ENCODE measurements at regions not wholly inside any gene's neighbourhood (a gene's known extent, or its start where the extent isn't known, plus 50 kb on each side); places are given as distances from the start of the nearest gene placed in this dataset.

- no peaks in the 10 kb centered on the region for H3K4me1 Mint-ChIP-seq
- no peaks in the 10 kb centered on the region for H3K9me3 Mint-ChIP-seq
- no peaks in the 10 kb centered on the region for H3K27me3 Mint-ChIP-seq
- H3K27ac Mint-ChIP-seq = no peak overlapping the region
- no peak for ATAC-seq (replicated peaks)
- no peaks in the 10 kb centered on the region for H3K36me3 Mint-ChIP-seq
- no peak for DNase-seq
- H3K4me3 Mint-ChIP-seq = no peak overlapping the region
These were observed 326.0 kb upstream of the RSPO3 start for GRCh38 chr6:126792340-126793085.

- no peaks in the 10 kb centered on the region for H3K9me3 Mint-ChIP-seq
These were observed 323.3 kb upstream of the RSPO3 start for GRCh38 chr6:126795161-126795560.

DNA sequence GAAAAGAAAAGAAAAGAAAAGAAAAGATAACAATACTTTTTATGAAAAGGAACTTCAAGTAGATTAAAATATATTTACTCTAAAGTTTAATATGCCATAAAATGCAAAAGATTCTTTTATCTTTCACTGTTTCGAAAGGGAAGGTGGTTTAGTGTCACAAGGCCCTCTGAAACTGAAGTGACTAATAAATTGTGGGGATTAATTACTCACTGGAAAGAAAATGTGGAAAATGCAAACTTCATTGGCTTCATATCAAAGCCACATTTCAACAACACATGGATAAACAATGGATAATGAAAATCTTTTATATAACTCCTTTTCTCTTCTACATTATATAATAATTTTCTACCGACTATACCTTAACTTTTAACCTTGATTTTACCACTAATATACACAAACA lies 320.5 kb upstream of the RSPO3 start:
- no peak overlapping the region for H3K27ac Mint-ChIP-seq
- no peaks in the 10 kb centered on the region for H3K9me3 Mint-ChIP-seq
- no peaks in the 10 kb centered on the region for H3K36me3 Mint-ChIP-seq
- no peak overlapping the region for H3K4me3 Mint-ChIP-seq
- no peaks in the 10 kb centered on the region for H3K27me3 Mint-ChIP-seq
- ATAC-seq (replicated peaks) (no peak), DNase-seq (no peak)
- no peaks in the 10 kb centered on the region for H3K4me1 Mint-ChIP-seq

More at GRCh38 chr6:126795161-126795560, 323.3 kb upstream of the RSPO3 start:
- H3K27ac Mint-ChIP-seq = no peak overlapping the region
- no peak overlapping the region for H3K4me3 Mint-ChIP-seq
- DNase-seq (no peak), ATAC-seq (replicated peaks) (no peak)
- no peaks in the 10 kb centered on the region for H3K4me1 Mint-ChIP-seq
- H3K27me3 Mint-ChIP-seq = no peaks in the 10 kb centered on the region
- no peaks in the 10 kb centered on the region for H3K36me3 Mint-ChIP-seq

- Mint-ChIP-seq H3K4me1 (no peaks in the 10 kb centered on the region), H3K27ac (no peak overlapping the region), H3K27me3 (peaks cover 0 to 4% of the 10 kb centered on the region in 2 donors), H3K36me3 (no peaks in the 10 kb centered on the region), H3K9me3 (no peaks in the 10 kb centered on the region), H3K4me3 (no peak overlapping the region)
- DNase-seq (no peak), ATAC-seq (replicated peaks) (no peak)
These were observed 314.7 kb upstream of the RSPO3 start for GRCh38 chr6:126803769-126804168.

DNA sequence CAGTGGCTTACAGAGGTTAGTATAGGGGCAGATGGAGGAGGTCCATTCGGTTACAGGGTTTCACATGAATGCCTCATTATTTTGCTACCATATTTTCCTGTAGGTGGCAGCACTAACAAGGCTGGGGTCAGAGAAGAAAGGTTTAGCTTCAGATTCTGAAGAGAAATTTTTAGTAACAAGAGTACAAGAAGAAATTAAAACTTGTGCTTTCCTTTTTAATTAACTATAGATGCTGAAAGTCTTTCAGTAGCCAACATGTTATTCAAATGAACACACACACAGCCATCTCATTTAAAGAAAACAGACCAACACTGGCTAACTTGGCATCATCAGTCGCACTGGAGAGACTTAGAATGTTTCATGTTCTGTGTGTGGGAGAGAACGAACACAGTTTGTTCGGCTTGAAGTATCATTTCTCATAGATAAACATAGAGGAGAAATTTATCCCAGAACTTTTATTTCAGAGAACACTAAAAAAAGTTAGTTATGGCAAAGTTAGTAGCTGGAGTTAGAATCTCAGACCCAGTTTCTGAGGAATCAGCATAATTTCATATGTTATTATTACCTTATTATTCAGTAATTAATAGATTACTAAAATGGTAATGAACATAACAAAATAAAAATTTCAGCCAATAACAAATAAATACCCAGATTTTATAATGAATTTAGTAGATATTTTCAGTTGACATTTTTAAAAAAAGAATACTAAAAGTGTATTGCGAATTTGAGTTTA lies 314.0 kb upstream of the RSPO3 start:
- Mint-ChIP-seq H3K4me1 (no peaks in the 10 kb centered on the region), H3K36me3 (no peaks in the 10 kb centered on the region), H3K27me3 (peaks cover 0 to 4% of the 10 kb centered on the region in 2 donors), H3K27ac (no peak overlapping the region), H3K9me3 (no peaks in the 10 kb centered on the region), H3K4me3 (no peak overlapping the region)
- DNase-seq = no peak
- peak; percentile 64 to 76 for ATAC-seq (replicated peaks)

DNA sequence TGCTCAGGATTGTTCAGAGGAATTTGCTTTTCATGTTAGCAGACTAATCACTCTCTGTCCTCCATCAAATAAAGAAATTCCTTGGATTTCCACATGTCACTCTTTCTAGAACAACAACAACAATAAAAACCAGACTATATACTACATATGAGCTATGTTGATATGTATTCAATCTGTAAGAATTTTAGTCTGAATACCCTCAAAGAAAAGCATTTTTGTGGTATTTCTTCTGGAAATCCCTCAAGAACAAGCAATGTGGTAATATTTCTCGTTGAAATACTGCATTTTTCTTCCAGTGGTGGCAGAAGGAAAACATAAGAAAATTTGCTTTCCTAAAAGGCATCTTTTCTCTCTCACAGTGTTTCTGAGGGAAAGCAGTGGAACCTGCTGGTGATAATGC lies 312.6 kb upstream of the RSPO3 start:
- no peak overlapping the region for H3K4me3 Mint-ChIP-seq
- no peaks in the 10 kb centered on the region for H3K9me3 Mint-ChIP-seq
- ATAC-seq (replicated peaks) (no peak), DNase-seq (no peak)
- no peaks in the 10 kb centered on the region for H3K4me1 Mint-ChIP-seq
- no peak overlapping the region for H3K27ac Mint-ChIP-seq
- H3K27me3 Mint-ChIP-seq = peaks cover 0 to 4% of the 10 kb centered on the region in 2 donors
- H3K36me3 Mint-ChIP-seq = no peaks in the 10 kb centered on the region

- peaks cover 0 to 4% of the 10 kb centered on the region in 2 donors for H3K27me3 Mint-ChIP-seq
- DNase-seq = no peak
- no peak overlapping the region for H3K27ac Mint-ChIP-seq
- no peaks in the 10 kb centered on the region for H3K36me3 Mint-ChIP-seq
- no peaks in the 10 kb centered on the region for H3K9me3 Mint-ChIP-seq
- H3K4me3 Mint-ChIP-seq = no peak overlapping the region
- H3K4me1 Mint-ChIP-seq = no peaks in the 10 kb centered on the region
- ATAC-seq (replicated peaks) = no peak
These were observed 310.6 kb upstream of the RSPO3 start for GRCh38 chr6:126807876-126808275.

DNA sequence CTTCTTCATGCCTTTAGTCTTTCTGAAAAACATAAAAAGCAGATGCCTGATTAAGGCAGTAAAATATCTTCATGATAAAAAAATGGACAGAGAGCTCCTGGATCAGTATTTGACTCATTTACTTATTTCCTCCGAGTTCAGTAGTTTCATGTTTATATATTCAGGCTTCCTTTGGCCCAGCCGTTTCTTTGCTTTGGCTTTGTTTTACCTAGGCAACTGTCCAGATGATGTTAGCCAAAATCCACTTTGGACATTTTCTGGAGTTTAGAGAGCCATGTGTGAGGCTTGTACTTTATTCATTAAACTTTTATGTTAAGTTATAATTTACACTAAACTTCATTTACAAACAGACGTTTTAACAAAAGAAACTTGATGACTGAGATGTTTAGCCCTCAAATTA lies 307.1 kb upstream of the RSPO3 start:
- H3K4me1 Mint-ChIP-seq = no peaks in the 10 kb centered on the region
- H3K9me3 Mint-ChIP-seq = peaks cover 0 to 2% of the 10 kb centered on the region in 2 donors
- peaks cover 0 to 4% of the 10 kb centered on the region in 2 donors for H3K27me3 Mint-ChIP-seq
- ATAC-seq (replicated peaks) = no peak
- no peak for DNase-seq
- H3K27ac Mint-ChIP-seq = no peak overlapping the region
- H3K4me3 Mint-ChIP-seq = no peak overlapping the region
- H3K36me3 Mint-ChIP-seq = no peaks in the 10 kb centered on the region

DNA sequence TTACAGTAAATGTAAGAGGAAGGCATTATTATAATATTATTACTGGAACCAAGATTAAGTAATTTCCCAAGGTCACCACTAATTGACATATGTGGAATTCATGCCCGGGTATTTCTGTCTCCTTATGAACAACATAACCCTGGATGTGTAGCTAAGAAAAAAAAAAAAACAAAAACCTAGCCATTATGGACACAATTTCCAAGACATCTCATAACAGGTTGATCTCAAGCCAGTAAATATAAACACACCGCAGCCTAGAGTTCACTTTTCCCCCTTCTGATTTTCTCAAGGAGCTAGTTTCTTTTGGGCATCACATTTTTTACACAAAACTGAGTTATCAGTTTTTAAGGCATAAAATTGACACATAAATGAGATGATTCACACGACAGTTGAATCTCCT lies 306.5 kb upstream of the RSPO3 start:
- Mint-ChIP-seq H3K4me3 (no peak overlapping the region), H3K27me3 (peaks cover 0 to 4% of the 10 kb centered on the region in 2 donors), H3K36me3 (no peaks in the 10 kb centered on the region), H3K4me1 (no peaks in the 10 kb centered on the region), H3K27ac (no peak overlapping the region), H3K9me3 (peaks cover 1 to 6% of the 10 kb centered on the region in 2 donors)
- DNase-seq = no peak
- ATAC-seq (replicated peaks) = no peak

DNA sequence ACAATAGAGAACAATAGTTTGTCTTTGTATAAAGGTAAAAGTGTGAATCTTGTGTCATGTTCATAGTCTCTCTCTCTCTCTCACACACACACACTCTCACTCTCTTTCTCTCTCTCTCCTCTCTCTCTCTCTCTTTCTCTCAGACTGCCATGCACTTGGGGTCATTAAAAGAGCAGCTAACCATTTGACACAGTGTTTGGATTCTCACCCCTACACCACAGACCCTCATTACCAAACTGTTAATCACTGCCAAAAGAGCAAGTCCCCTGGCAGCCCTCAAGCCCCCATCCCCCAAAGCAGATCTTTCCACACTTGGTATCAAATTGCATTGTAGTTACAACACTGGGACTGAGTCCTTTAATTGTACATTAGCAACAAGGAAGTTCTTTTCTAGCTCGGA lies 305.8 kb upstream of the RSPO3 start:
- Mint-ChIP-seq H3K27me3 (peaks cover 0 to 2% of the 10 kb centered on the region in 2 donors), H3K36me3 (no peaks in the 10 kb centered on the region), H3K4me3 (no peak overlapping the region), H3K9me3 (peaks cover 1 to 6% of the 10 kb centered on the region in 2 donors), H3K4me1 (no peaks in the 10 kb centered on the region), H3K27ac (no peak overlapping the region)
- ATAC-seq (replicated peaks) (no peak), DNase-seq (no peak)

GRCh38 chr6:126820634-126821033 lies 297.8 kb upstream of the RSPO3 start:
- peaks cover 1 to 6% of the 10 kb centered on the region in 2 donors for H3K9me3 Mint-ChIP-seq
- ATAC-seq (replicated peaks) (no peak), DNase-seq (no peak)
- H3K36me3 Mint-ChIP-seq = no peaks in the 10 kb centered on the region
- no peak overlapping the region for H3K27ac Mint-ChIP-seq
- no peaks in the 10 kb centered on the region for H3K4me1 Mint-ChIP-seq
- no peak overlapping the region for H3K4me3 Mint-ChIP-seq
- no peaks in the 10 kb centered on the region for H3K27me3 Mint-ChIP-seq

DNA sequence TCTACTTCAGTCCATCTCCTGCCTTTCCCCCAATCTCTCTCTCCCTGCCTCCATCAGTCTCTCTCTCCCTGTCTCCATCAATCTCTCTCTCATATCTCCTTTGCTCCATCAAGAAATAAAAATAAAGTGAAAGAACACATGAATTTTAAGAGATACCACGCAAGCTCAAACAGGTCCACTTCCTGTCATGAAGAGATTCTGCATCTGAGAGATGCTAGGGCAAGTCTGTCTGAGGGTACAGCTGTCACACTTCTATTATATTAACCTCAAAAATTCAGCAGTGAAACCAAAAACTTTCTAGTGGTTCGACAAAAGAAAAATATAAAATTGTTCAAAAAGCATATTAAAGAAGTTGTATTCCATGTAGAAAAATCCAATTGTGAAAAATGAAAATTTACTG lies 296.8 kb upstream of the RSPO3 start:
- no peak for DNase-seq
- Mint-ChIP-seq H3K9me3 (no peaks in the 10 kb centered on the region), H3K36me3 (no peaks in the 10 kb centered on the region), H3K27me3 (no peaks in the 10 kb centered on the region), H3K27ac (no peak overlapping the region), H3K4me1 (no peaks in the 10 kb centered on the region), H3K4me3 (no peak overlapping the region)
- ATAC-seq (replicated peaks) = no peak

- Mint-ChIP-seq H3K27me3 (no peaks in the 10 kb centered on the region), H3K9me3 (no peaks in the 10 kb centered on the region), H3K27ac (no peak overlapping the region), H3K4me3 (no peak overlapping the region), H3K4me1 (no peaks in the 10 kb centered on the region), H3K36me3 (no peaks in the 10 kb centered on the region)
- ATAC-seq (replicated peaks) (no peak), DNase-seq (no peak)
These were observed 294.2 kb upstream of the RSPO3 start for GRCh38 chr6:126824226-126824625.

DNA sequence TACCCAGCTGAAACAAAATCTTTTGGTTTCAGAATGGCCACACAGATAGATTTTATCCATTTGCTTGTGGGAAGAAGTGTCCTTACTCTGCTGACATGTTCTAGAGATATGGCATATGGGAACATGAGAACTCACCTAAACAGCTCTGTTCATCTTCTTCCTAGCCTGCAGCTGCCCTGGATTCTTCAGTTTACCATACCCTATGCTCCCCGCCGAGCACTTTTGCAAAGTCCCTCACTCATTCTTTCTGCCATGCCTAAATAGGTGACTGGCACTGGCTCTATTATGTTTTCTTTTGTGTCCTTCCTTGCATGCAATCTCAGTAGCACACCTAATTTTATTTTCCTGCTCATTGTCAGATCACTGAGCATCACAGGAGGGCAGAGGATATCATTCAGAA lies 293.7 kb upstream of the RSPO3 start:
- Mint-ChIP-seq H3K36me3 (no peaks in the 10 kb centered on the region), H3K4me1 (no peaks in the 10 kb centered on the region), H3K9me3 (no peaks in the 10 kb centered on the region), H3K27ac (no peak overlapping the region), H3K4me3 (no peak overlapping the region), H3K27me3 (no peaks in the 10 kb centered on the region)
- DNase-seq (no peak), ATAC-seq (replicated peaks) (no peak)

DNA sequence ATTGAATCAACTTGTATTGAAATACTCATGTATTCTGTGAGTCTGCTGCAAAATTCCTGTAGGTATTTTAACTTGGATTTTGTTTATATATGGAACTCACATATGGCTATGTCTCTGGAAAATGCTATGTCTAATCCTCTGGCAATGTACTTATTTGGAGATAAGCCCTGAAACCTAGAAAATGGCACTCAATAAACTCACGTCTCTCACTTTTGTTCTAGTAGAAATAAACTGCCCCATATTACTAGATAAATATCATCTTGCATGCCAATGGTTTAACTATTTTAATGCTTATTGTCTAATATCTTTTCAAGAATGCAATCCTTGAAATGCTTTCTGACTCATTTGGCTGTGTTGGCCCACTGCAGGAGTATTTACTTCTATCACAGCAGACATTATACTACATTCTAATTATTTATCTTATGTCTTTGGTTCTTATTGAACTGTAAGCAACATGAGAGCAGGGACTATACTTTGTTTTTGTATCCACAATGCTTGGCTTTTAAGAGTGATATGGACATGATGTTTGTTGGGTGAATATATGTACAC lies 292.2 kb upstream of the RSPO3 start:
- Mint-ChIP-seq H3K27me3 (no peaks in the 10 kb centered on the region), H3K36me3 (no peaks in the 10 kb centered on the region)

More for the DNA sequence above, 292.2 kb upstream of the RSPO3 start:
- Mint-ChIP-seq H3K4me1 (no peaks in the 10 kb centered on the region), H3K27ac (no peak overlapping the region), H3K9me3 (no peaks in the 10 kb centered on the region), H3K4me3 (no peak overlapping the region)
- DNase-seq (no peak), ATAC-seq (replicated peaks) (no peak)
